ENCODE measurements at regions not wholly inside any gene's neighbourhood (a gene's known extent, or its start where the extent isn't known, plus 50 kb on each side); places are given as distances from the start of the nearest gene placed in this dataset.

- H4K20me1 ChIP-seq (ENCODE audit: insufficient read depth, low read length): no peaks in the 10 kb centered on the region
- no peaks in the 10 kb centered on the region for H3K36me3 ChIP-seq (replicated peaks; ENCODE audit: low read depth, low read length)
- no peak overlapping the region for H3K27ac ChIP-seq (ENCODE audit: low read length)
- no peak overlapping the region for H3K4me2 ChIP-seq (ENCODE audit: low read length)
- no peak overlapping the region for H3K9ac ChIP-seq (ENCODE audit: low read length)
- no peak overlapping the region for H2AFZ ChIP-seq (ENCODE audit: low read depth, low read length)
- no peak for TF ChIP-seq CTCF (IDR thresholded peaks at IDR 0.05; ENCODE audit: low read depth, low read length)
- H3K9me3 ChIP-seq (ENCODE audit: insufficient read depth, low read length): no peaks in the 10 kb centered on the region
- no peak overlapping the region for H3K4me3 ChIP-seq (ENCODE audit: low read length)
- peaks cover 25% of the 10 kb centered on the region for H3K4me1 ChIP-seq (ENCODE audit: low read length)
- H3K27me3 ChIP-seq (ENCODE audit: low read depth, low read length): peaks cover 39% of the 10 kb centered on the region
- no peaks in the 10 kb centered on the region for H3K79me2 ChIP-seq (ENCODE audit: low read length)
Observed at GRCh38 chr1:229031061-229031460, 239.8 kb upstream of the RAB4A start.

- Histone ChIP-seq H3K4me2 (ENCODE audit: low read length) (no peak overlapping the region), H2AFZ (ENCODE audit: low read depth, low read length) (no peak overlapping the region)
Observed at GRCh38 chr1:229031481-229032341, 239.2 kb upstream of the RAB4A start.

GRCh38 chr1:229032375-229032774, 238.5 kb upstream of the RAB4A start:
- Histone ChIP-seq H4K20me1 (ENCODE audit: insufficient read depth, low read length) (no peaks in the 10 kb centered on the region), H3K4me2 (ENCODE audit: low read length) (no peak overlapping the region), H3K27ac (ENCODE audit: low read length) (no peak overlapping the region), H3K79me2 (ENCODE audit: low read length) (no peaks in the 10 kb centered on the region), H3K36me3 (replicated peaks; ENCODE audit: low read depth, low read length) (no peaks in the 10 kb centered on the region), H3K9me3 (ENCODE audit: insufficient read depth, low read length) (no peaks in the 10 kb centered on the region), H3K4me3 (ENCODE audit: low read length) (no peak overlapping the region), H3K27me3 (ENCODE audit: low read depth, low read length) (peaks cover 52% of the 10 kb centered on the region), H3K4me1 (ENCODE audit: low read length) (peaks cover 21% of the 10 kb centered on the region), H2AFZ (ENCODE audit: low read depth, low read length) (no peak overlapping the region), H3K9ac (ENCODE audit: low read length) (no peak overlapping the region)
- no peak for TF ChIP-seq EZH2phosphoT487 (IDR thresholded peaks at IDR 0.05; ENCODE audit: low read depth)
- TF ChIP-seq CTCF (IDR thresholded peaks at IDR 0.05; ENCODE audit: low read depth, low read length): no peak

More at GRCh38 chr1:229031481-229032341, 239.2 kb upstream of the RAB4A start:
- Histone ChIP-seq H3K36me3 (replicated peaks; ENCODE audit: low read depth, low read length) (no peaks in the 10 kb centered on the region), H3K79me2 (ENCODE audit: low read length) (no peaks in the 10 kb centered on the region), H3K27ac (ENCODE audit: low read length) (no peak overlapping the region), H3K9ac (ENCODE audit: low read length) (no peak overlapping the region), H3K9me3 (ENCODE audit: insufficient read depth, low read length) (no peaks in the 10 kb centered on the region), H3K27me3 (ENCODE audit: low read depth, low read length) (peaks cover 46% of the 10 kb centered on the region), H3K4me1 (ENCODE audit: low read length) (peaks cover 25% of the 10 kb centered on the region), H4K20me1 (ENCODE audit: insufficient read depth, low read length) (no peaks in the 10 kb centered on the region), H3K4me3 (ENCODE audit: low read length) (no peak overlapping the region)
- TF ChIP-seq CTCF (IDR thresholded peaks at IDR 0.05; ENCODE audit: low read depth, low read length) (no peak), EZH2phosphoT487 (IDR thresholded peaks at IDR 0.05; ENCODE audit: low read depth) (no peak)

GRCh38 chr1:229033480-229033879, 237.4 kb upstream of the RAB4A start:
- H3K9ac ChIP-seq (ENCODE audit: low read length): no peak overlapping the region
- H3K9me3 ChIP-seq (ENCODE audit: insufficient read depth, low read length): no peaks in the 10 kb centered on the region
- no peak overlapping the region for H3K27ac ChIP-seq (ENCODE audit: low read length)
- H4K20me1 ChIP-seq (ENCODE audit: insufficient read depth, low read length): no peaks in the 10 kb centered on the region
- no peaks in the 10 kb centered on the region for H3K36me3 ChIP-seq (replicated peaks; ENCODE audit: low read depth, low read length)
- no peak overlapping the region for H2AFZ ChIP-seq (ENCODE audit: low read depth, low read length)
- TF ChIP-seq EZH2phosphoT487 (IDR thresholded peaks at IDR 0.05; ENCODE audit: low read depth): no peak
- TF ChIP-seq CTCF (IDR thresholded peaks at IDR 0.05; ENCODE audit: low read depth, low read length): no peak
- no peak overlapping the region for H3K4me3 ChIP-seq (ENCODE audit: low read length)
- H3K27me3 ChIP-seq (ENCODE audit: low read depth, low read length): peaks cover 63% of the 10 kb centered on the region
- H3K4me1 ChIP-seq (ENCODE audit: low read length): peaks cover 12% of the 10 kb centered on the region
- H3K79me2 ChIP-seq (ENCODE audit: low read length): no peaks in the 10 kb centered on the region
- no peak overlapping the region for H3K4me2 ChIP-seq (ENCODE audit: low read length)

All from OCI-LY3 (cell line).